HG03159 (cell line): ENCODE measurements at regions not wholly inside any gene's neighbourhood (a gene's known extent, or its start where the extent isn't known, plus 50 kb on each side); places are given as distances from the start of the nearest gene placed in this dataset.
"Not testable (repeated sequence)": the region's sequence is repeated elsewhere in the genome, so short reads cannot be mapped to it uniquely, and the experiment has no call there.

Experiments
- ATAC-seq: cut with Tn5 transposase; IDR thresholded peaks from one replicate; pipeline ENCODE4 v1.9.1; 2021; ENCODE audit warnings: mild to moderate bottlenecking, moderate library complexity; ENCODE audit not compliant: unreplicated experiment

GRCh38 chr10:33913194-33913593 lies 578.7 kb upstream of the NRP1 start:
- ATAC-seq: no peak

GRCh38 chr10:33909476-33909875 lies 575.0 kb upstream of the NRP1 start:
- ATAC-seq: not testable (repeated sequence)

DNA sequence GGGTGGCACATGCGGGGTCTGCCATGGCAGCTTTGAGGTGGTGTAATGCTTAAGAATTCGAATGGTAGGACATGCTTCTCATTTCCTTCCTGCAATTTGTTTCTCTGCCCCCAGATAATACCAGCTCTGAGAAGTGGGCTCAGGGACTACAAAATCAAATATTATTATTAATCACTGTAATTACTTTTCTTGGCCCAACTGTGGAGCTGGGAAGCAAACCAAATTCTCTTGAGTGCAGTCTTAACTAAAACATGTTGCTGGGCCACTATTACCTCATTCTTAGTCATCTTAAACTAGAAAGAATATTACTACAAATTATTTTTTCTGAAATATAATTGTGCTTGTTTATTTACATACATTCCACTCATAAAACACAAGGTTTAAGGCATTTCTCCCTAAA lies 566.7 kb upstream of the NRP1 start:
- no peak for ATAC-seq

GRCh38 chr10:33900596-33900995 lies 566.1 kb upstream of the NRP1 start:
- no peak for ATAC-seq

- no peak for ATAC-seq
These were observed 565.4 kb upstream of the NRP1 start for GRCh38 chr10:33899578-33900531.

GRCh38 chr10:33897291-33897752 lies 562.9 kb upstream of the NRP1 start:
- ATAC-seq: no peak

GRCh38 chr10:33893506-33893905 lies 559.0 kb upstream of the NRP1 start:
- no peak for ATAC-seq

DNA sequence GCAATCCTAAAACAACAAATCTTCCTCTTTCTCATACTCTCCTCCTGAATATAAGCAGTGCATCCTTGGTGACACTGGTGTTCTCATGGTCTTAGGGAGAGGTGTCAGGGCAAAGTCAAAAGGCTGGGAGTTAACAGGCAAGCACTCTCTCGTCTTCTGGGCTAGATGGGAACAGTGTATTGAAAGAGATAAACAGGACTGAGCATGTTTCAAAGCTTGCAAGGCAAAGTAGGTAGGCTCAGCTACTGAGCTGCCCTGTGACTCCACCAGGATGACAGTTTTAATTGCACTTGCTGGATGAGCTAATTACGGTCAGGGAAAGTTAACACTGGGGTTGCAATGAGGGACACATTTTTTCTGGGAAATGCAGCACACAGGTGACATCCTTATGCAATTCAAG lies 554.9 kb upstream of the NRP1 start:
- no peak for ATAC-seq

DNA sequence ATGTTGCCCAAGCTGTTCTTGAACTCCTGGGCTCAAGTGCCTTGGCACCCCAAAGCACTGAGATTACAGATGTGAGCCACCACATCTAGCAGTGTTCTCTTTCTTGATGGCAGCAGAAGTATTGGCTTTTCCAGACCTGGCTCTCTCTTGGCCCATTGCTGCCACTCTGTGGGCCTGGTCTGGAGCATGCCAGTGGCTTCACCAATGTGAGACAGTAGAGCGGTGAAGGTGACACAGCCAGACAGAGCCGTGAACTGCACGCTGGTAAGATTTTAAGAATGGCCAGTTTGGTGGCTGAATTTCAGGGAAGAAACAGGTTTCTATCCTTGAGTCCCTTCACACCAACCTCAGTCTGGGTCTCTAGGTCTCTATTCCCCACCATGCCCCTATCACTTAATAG lies 552.7 kb upstream of the NRP1 start:
- no peak for ATAC-seq

- no peak for ATAC-seq
These were observed 551.8 kb upstream of the NRP1 start for GRCh38 chr10:33886299-33886698.

GRCh38 chr10:33884604-33885003 lies 550.1 kb upstream of the NRP1 start:
- no peak for ATAC-seq

DNA sequence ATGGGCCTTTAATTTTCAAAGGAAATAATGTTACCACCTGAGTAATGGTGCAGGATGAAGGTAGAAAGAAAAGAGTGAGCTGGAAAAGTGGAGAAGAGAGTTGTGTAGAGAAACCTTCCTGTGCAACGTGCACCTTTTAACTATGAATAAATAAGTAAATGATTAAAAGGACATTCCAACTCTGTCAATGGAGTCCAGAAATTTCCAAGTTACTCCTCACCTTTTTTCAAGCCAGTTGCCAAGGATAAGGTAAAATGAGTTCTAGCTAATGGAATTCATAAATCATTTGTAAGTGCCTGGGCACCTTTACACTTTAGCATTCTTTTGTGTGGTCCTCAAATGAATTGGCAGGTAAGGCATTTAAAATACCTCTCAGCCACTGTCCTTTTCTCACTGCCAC lies 549.4 kb upstream of the NRP1 start:
- no peak for ATAC-seq

DNA sequence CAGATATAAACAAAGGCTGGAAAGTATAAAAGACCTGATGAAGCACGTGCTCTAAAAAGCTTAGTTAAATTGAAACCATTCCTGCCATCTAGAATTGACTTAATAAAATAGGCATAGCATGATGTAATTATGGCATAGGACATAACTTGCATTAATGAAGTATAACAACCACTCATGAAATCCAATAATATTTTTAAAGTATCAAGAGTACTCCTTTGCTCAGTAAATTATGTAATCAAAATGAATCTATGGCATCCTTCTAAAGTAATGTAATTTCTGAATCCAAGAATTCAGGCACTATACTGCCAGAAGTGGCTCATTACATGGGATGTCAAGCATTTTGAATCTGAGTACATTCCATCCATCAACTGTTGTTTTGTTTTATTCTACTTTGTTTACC lies 548.5 kb upstream of the NRP1 start:
- no peak for ATAC-seq

GRCh38 chr10:33880291-33880690 lies 545.8 kb upstream of the NRP1 start:
- ATAC-seq: no peak

GRCh38 chr10:33878238-33878786 lies 543.8 kb upstream of the NRP1 start:
- ATAC-seq: no peak

GRCh38 chr10:33876584-33877400 lies 542.3 kb upstream of the NRP1 start:
- no peak for ATAC-seq

DNA sequence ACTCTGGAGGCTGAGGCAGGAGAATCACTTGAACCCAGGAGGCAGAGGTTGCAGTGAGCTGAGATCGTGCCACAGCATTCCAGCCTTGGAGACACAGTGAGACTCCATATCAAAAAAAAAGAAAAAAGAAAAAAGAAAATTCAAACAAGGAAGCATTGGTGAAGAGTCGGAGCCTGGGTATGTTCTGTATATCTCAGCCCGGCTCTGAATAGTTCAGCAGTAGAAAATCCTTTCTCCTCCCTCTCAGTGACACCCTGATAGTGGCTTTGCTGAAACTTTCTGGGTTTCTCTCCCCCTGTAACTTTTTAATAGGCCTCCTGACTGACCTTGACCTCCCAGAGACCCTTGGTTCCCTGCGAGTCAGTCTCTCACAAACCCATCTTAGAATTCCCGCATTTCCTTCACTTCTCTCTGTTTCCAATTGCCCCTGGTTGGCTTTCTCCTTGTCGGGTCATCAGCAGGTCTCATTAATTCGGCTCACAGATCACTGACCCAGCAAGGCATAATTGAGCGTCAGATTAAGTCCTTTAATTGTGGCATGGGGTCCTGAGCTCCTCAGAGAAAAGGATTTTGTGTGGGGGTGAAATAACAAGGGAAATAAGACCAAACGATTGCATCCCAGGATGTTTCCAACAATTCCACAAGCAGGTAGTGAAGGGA lies 541.6 kb upstream of the NRP1 start:
- ATAC-seq: no peak

GRCh38 chr10:33871061-33871956 lies 536.8 kb upstream of the NRP1 start:
- ATAC-seq: no peak

DNA sequence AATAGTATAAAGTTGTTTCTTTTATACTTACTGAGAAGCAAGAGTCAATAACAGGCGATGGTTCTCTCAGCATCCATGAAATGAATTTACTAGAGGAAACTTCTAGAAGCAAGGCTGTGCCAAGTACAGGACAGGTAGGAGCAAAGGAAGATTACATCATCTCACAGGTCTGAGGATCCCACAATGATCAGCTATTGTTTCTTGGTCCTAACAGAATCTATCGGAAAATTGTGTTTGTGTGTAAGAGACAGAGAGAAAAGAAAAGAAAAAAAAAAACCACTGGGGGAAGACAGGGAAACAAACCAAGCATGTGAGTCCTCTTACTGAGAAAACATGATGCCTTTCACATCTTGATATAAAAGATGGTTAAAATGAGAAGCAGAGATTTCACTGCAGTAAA lies 535.0 kb upstream of the NRP1 start:
- no peak for ATAC-seq

DNA sequence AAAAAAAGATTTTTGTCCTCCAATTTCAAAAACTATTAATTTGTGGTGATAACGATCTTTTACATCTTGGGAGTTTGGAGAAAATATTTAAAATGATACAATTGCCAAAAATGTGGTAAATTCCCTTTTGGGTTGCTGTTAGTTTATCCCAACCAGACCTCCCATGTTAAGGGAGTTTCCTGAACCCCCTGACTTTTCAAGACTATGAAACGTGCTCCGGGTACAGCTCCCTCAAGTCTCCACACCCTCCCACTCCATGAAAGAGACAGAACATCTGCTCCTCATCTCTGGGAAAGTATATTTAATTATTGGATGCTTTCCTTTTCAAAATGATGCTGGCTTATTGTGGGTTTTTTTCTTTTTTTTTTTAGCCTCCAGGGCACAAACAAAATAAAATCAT lies 534.6 kb upstream of the NRP1 start:
- no peak for ATAC-seq
